ENCODE measurements at regions not wholly inside any gene's neighbourhood (a gene's known extent, or its start where the extent isn't known, plus 50 kb on each side); places are given as distances from the start of the nearest gene placed in this dataset.

DNA sequence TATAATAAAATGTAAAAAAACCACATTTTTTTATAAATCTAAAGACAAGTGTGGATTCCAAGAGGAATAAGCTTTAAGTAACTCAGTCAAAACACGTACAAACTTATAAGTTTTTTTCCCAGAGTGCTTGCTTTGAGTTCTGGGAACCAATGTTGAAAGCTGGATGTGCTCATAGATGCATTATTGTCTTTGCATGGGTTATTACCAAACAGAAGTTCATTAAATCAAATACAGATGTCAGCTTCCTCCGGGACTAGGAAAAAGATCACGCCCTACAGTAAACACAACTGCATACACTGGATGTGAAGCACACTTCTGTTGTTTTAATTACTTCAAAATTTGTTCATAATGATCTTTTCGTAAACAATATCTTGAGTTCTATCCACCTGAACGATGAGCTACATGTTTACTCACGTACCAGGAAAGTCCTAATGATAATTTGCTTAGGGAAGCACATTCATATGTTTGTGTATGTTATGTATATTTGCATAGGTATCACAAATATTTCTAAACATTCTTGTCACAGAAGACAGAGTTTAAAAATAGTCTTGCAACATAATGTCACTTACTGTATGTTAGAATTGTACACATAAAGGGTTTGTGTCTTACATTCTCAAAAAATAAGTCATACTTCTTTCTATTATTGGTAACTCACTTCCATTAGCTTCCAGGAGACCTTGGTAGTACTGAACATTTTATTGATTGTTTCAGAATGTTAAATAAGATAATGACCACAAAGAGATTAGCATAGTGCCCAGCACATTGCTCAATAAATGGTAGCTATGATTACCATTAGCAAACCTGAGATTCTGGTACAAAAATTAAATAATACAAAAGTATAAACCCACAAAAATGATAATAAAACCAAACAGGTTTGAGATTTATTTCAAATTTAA, 427.4 kb downstream of the CETN3 start:
- DNase-seq = no peak

DNA sequence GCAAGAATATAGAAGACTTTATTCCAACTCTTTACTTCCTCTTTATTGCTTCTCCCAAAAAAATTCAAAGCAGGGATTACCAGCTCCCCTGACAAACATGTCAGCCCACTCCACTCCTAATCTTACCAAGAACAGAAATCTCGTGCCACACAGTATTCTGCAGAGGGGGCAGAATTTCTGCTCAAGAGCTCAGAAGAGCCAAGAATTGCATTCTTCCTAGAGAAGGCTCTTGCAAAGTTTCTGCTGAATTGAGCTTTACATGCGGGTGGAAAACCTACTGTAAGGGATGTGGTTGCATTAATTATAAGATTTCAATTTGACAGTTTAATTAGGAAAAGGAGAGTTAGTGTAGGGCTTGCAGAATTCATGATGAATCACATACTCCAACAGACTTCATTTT, 428.5 kb downstream of the CETN3 start:
- no peak for DNase-seq

DNA sequence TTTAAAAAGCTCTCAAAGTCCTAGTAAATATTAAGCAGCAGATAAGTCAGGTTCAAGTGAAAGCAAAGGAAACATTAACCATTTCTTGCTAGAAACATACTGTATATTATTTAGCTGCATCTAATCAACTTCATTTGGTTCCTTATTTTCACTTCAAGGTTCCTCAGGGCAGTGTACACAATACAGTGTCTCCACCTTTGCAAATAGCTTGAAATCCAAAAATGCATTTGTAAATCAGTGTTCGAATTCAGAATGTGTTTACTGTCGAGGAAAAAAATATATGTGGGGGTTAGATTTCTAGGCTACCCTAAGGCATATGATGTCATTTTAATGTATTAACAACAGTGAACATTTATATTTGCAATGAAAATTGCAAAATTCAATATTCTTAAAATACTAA, 436.0 kb downstream of the CETN3 start:
- no peak for DNase-seq

DNA sequence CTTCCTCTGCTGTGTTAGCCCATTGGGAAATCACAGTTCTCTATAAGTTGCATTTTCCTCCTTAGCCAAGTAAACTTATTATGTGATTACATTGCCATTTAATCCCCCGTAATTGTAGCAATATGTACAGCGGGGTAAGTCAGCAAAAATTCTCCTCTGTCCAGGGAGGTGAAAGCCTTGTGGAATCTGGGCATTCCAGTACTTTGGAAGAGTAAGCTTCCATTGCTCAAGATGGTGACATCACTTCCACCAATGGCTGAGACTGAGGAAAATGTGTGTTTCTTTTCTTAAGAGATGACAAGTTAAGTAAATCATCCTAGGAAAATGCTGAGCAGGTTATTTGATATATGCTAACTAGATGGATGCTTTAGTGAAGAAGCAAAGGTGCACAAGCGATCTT, 436.7 kb downstream of the CETN3 start:
- DNase-seq = no peak

GRCh38 chr5:89968958-89969381, 440.6 kb downstream of the CETN3 start:
- DNase-seq = no peak

DNA sequence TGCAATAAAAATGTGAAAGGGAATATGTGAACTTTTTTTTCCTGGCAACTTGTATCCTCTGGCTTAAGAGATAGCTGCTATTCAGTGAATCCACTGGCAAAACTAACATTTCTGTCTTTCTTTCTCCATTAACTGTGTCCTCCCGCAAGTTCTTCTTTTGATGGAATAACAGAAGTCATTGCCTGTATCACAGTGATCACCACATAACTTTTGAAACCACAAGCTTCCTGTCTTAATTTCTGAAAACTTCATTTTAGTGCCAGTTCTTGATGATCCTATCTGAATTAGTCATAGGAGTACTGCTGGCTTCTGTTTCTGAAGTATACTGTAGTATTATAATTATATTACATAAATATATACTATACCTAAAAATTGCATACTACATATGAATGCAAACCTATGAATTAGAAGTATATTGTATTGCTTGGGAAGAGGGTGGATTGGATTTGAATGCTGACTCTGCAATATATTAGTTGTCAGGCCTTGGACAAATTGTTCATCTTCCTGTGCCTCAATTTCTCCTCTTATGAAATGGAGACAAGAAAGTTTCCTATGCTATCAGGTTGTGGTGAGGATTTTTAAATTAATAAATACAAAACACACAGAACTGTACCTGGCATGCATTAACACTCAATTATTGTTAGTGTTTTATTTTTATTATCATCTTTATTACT, 441.6 kb downstream of the CETN3 start:
- no peak for DNase-seq

- no peak for DNase-seq
Measured at GRCh38 chr5:89956838-89957237, 452.7 kb downstream of the CETN3 start.

GRCh38 chr5:89954916-89955315, 454.6 kb downstream of the CETN3 start:
- DNase-seq = no peak

DNA sequence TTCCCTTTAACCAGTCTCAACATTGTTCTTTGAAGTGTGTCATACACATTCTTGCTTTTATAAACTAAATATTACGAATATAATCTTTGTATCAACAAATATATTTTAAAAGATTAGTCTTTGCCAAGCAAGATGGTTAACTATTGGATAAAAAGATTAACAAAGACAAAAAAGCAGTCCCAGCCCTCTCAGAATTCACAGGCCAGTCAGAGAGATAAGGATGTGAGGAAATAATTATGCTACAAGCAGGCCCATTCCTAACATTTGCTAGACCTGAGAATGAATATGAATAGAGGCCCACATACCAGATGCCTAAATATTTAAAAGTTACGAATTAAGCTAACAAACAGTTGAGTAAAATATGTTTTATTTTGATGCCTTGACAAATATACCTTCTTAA, 457.7 kb downstream of the CETN3 start:
- DNase-seq = no peak

GRCh38 chr5:89950234-89950633, 459.3 kb downstream of the CETN3 start:
- no peak for DNase-seq

DNA sequence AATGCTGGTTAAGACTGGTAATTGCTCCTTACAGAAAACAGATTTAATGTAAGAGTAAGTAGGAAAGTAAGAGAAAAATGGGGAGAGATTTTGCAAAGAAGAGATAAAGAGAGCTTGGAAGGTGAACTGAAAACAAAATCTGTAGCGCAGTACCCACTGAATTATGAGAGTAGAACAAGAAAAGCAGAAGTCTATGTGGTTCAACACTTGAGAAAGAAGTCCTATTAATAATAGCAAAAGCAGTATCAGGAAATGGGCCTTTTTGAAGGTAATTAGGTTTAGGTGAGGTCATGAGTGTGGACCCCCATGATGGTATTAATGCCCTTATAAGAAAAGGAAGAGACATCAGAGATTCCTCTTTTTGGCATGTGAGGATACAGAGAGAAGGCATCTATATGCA, 460.6 kb downstream of the CETN3 start:
- DNase-seq = no peak

DNA sequence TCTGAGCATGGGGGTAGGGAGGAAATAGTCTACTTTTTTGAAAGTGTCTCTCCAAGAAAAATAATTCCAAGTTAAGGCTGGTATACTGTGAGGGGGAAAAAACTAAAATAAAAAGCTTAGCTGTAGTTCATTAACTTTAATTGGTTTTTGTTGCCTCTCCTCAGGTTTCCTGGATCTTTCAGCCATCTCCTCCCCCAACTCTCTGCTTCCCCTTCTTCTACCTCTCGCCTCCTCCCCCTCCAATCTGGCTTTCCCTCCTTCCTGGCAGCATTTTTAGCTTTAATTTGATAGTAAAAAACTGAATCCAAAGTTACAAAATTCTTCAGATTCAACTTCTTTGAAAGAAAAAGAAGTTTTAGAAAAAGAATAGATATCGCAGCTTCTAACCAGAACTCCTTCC, 462.6 kb downstream of the CETN3 start:
- DNase-seq = no peak

DNA sequence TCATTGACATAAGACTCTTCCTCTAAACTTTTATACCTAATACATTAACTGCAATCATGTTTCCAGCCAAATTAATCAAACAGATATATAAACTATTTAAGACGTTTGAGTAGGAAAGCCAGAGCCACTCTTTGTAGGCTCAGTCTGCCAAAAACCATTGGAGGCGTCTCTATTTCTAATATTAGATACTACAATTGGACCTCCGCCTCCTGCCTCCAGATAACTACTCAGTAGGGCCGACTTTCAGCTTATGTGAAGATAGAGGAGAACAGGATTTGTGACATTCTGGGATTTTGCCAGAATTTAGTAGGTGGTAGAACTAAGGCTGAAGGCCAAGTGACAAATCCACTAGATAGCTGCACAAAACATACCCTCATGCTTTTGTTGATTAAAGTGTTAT, 463.0 kb downstream of the CETN3 start:
- DNase-seq = no peak

DNA sequence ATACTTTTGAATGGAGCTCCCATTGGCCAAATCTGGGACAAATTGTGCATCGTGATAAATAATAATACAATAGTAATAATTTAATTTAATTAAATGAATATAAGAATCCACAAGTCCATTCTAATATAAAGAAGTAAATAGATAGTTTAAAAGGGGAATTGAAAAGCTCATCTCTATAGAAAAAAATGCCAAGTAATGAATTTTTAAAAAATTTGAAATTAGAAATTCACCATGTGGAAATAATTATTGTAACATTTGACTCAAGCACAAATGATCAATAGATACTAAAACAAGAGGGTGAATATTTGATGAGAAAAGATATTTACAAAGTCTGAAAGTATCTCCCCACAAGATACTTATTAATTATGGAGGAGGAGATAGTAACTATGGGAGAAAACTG, 467.4 kb downstream of the CETN3 start:
- DNase-seq = no peak

DNA sequence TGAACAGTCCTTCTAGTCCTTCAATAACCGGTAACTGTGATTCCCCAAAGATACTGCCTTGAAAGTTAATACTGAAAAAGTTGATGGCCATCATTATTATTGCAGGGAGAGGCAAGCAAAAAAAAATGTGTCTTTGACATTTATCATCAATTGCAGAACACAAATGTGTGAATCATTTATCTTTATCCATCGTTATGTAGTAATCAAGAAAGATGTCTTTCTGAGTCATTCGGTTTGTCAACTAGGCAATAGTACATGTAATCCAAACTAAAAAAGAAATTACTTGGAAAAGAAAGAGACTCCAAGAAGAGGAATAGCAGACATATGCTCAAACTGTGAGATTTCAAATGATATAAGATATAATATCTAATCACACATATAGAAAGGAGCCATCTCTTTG, 473.0 kb downstream of the CETN3 start:
- no peak for DNase-seq

GRCh38 chr5:89934069-89934468, 475.5 kb downstream of the CETN3 start:
- DNase-seq = no peak

DNA sequence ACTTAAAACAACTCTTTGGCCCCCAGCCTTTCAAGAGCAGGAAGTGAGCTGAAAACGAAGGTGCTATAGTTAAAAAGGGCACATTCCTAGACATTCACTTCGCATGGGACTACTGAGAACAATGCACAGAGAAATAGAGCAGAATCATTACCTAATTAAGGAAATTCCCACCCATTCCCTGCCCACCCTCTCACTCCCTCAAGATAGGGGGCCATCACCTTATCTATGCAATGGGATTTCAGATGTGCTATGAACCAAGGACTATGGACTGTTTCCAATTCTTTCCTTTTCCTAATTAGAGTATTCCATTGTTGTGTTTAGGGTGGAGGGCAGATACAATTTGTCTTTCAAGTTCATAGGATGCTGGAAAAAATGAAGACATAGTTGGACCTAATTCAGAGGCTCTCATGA, 476.8 kb downstream of the CETN3 start:
- no peak for DNase-seq

DNA sequence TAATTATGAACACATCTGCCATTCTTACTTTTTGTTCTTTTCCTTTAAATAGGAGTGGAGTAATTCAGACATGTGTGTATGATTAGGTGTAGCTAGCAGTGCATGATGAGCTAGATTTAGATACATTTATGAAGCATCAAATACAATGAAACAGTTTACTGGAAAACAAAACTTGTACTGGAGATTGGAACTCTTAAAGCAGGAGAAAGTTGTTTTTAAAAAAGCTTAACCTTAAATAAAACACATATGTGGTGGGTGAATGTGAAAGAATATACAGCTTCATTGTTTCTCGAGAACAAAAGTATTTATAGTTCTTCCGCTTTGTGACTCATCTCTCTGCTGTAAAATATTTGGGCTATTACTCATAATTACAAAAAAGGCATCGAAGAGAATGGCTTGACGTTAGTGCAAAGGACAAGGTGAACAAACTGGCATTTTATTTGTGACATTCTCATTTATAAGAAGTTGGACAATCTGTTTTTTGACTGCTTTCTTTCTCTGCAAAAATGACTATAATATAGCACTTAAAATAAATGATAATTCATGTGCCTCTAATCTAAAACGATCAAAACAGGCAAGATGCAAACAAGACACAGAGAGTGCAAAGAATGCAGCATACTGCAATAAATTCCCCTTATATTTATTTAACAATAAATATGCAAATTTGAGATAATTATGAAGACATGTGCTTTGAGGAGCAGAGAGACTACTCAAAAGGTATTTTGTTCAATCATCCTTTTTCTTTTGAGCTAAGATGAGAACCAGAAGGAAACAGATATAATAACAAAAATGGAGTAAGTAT, 478.8 kb downstream of the CETN3 start:
- no peak for DNase-seq

GRCh38 chr5:89929834-89930233, 479.7 kb downstream of the CETN3 start:
- no peak for DNase-seq

- no peak for DNase-seq
Measured at GRCh38 chr5:89929173-89929572, 480.4 kb downstream of the CETN3 start.

DNA sequence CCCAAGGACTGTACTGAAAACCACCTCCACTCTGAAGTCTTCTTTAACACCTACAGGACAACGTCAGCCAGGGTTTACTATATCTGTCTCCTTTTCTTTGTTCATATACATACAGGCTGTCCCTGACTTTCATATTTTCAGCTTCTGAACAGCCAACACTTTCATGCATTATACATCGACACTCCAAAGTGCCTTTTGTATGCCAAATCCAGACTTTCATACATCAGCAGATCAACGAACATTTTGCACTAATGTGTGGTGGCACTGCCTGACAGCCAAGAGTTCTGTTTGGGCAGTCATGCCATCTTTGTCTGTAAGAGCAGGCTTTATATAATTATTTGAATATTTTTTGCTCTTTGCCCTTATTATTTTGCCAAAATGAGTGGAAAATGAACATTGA, 487.4 kb downstream of the CETN3 start:
- no peak for DNase-seq

DNA sequence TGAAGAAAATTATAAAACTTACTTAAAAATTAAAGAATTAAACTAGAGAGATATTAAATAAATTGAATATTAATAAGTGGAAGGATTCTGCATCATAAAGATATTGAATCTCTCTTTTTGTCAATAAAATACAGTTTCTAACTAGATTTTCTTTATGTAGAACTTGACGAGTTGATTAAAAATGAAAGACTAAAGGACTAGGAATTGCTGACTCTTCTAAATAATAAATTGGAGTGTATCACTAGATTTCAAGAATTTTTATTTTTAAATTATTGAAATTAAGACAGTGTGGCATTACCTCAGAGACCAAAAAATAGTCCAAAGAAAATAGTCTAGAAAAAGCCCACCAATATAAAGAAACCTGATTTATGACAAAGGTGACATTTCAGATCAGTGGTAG, 492.4 kb downstream of the CETN3 start:
- DNase-seq = no peak

- no peak for DNase-seq
Measured at GRCh38 chr5:89916131-89916530, 493.4 kb downstream of the CETN3 start.

DNA sequence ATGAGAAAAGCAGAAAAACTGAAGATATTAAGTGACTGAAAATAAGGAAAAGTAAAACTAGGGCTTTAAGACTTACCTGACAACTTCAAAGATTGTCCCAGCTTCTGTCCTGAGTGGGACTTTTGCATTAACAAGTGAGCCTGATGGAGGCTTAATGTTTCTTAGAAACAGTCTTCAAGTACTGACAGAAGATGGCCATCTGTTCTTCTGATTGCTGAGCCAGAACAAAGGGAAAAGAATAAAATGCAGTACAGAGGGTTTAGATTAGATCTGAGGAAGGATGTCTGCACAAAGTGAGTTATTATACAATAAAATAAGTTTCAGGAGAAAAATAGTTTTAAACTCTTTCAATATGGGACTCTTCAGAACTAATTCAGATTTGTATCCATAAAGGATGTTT, 500.7 kb downstream of the CETN3 start:
- no peak for DNase-seq

Measured in GOT3 (cell line).